A673 (cell line): ENCODE measurements at regions not wholly inside any gene's neighbourhood (a gene's known extent, or its start where the extent isn't known, plus 50 kb on each side); places are given as distances from the start of the nearest gene placed in this dataset.

Experiments
- CTCF ChIP-seq: fragments of 300-800, 200-600 bp; sonication (generic); conservative IDR thresholded peaks from 2 replicates; pipeline ENCODE4 v1.5.1; 2017; ENCODE audit warnings: low read depth, mild to moderate bottlenecking, antibody characterized with exemption, low read length, moderate library complexity, mixed read lengths
- EZH2 ChIP-seq: fragments of 200-600 bp; sonication (generic); IDR thresholded peaks from 2 replicates; pipeline ENCODE4 v1.6.1; 2017; ENCODE audit warnings: borderline replicate concordance, low read depth, mild to moderate bottlenecking, mixed read lengths, antibody characterized with exemption, low read length; ENCODE audit not compliant: poor library complexity, severe bottlenecking

- no peak for TF ChIP-seq CTCF
- TF ChIP-seq EZH2: no peak
These were observed 137.2 kb upstream of the MITF start for GRCh38 chr3:69602112-69602511.
